ENCODE measurements at regions not wholly inside any gene's neighbourhood (a gene's known extent, or its start where the extent isn't known, plus 50 kb on each side); places are given as distances from the start of the nearest gene placed in this dataset.

DNA sequence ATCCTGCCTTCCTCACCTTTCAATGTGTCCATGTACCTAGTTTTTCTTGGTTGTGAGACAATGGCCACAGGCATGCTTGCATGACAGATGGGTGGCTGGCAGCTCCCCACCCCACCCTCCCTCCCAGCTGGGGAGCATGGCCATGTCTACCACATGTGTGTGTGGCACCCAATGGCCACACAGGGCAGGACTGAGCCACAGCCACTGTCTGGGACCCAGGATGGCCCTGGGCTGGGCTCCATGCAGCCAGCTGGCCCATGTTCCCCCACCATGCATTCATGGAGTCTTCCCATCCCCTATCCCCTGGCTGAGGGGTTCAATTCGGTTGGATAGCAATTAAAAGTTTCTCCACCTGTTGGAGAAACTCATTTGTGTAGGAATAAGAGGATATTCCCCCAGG is 566.0 kb upstream of the USP15 start:
- no peak for DNase-seq

DNA sequence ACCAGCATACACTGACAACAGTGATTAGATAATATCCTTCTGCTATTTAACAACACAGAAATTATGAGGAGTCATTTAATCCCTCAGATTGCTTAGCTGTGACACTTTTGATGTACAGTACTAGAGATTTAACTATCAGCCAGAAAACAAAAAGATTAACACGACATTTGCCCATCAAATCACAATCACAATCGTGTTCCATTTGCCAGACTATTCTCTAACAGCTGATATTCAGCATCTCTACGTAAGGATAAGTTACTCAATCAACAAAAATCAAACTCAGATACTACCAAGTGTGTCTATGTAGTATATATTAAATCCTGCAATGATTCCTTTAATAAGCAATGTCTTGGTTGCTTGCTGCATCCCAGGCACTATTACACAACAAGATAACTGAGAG is 558.7 kb upstream of the USP15 start:
- no peak for DNase-seq

DNA sequence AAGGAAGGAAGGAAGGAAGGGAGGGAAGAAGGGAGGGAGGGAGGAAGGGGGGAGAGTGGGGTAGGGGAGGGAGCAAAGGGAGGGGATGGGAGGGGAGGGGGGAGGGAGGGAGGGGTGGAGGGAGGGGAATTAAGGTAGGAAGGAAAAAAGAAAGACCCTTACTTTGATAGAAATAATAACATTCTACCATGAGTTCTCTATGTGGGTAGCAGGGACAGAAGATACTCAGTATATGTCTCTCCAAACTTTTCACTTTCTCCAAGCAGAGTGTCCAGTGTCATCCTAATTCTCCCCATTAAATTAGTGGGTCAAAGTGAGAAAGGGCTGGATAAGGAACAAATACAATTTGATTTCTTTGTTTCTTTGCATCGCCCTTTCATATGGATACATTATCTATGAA is 553.4 kb upstream of the USP15 start:
- no peak for DNase-seq

DNA sequence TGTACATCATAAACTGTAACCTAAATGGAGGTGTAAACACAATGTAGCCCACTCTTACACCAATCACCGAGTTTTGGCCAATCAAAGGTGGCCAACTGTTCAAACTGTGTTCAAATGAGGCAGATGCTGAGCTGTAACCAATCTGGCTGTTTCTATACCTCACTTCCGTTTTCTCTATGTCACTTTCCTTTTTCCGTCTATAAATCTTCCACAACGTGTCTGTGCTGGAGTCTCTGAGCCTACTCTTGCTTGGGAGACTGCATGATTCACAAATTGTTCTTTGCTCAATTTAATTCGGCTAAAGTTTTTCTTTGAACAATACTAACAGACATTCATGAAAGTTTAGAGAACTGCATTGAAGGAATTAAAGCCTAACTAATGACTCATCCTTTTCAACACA is 547.1 kb upstream of the USP15 start:
- DNase-seq: no peak

DNA sequence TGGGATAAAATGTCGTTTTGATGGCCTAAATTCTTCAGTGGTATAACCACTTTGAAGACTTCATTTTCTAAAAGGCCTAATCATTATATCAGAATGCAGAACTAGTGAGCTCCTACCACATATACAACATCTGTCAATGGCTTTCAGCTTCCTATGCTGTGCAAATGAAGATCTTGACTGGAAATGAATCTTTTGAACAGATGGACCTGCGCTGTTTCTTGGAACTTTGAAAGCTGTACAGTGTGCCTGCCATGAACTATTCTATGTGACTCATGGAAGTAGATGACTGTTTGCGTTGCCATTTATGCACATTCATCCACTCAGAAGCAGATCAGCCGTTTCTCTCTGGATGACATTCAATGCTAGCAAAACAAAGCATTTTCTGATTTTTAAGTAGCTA is 542.2 kb upstream of the USP15 start:
- DNase-seq: no peak

DNA sequence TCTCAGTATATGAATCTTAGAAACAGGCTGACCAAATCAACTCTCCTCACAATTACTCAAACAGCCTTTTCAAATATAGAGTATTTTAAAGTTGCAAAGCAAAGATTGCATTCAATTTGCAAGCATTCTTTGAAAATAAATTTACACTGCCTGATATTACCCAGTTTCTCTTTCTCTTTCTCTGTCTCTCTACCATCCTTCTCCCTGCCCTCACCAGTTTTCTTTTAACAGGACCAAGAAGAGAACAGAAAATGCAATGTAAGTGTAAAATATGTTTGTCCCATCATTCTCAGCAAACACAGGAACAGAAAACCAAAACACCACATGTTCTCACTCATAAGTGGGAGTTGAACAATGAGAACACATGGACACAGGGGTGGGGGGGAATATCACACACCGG is 520.3 kb upstream of the USP15 start:
- no peak for DNase-seq

DNA sequence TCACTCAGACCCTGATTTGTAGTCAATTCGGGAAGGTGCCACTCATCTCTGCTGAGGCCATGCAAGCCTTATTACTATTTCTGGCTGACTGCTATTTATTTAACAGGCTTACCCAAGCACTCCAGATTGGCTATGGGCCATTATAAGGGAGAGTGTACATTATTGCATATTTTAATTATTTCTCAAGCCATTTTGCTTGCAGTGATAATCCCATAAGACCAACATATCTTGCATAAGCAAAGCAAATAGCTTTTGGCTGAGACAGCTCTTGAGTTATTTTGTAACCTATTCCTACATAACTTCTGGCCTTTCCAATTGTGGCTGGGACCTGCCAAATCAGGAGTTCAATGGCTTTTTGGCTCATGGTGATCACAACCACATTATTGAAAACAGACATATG is 509.6 kb upstream of the USP15 start:
- DNase-seq: no peak

DNA sequence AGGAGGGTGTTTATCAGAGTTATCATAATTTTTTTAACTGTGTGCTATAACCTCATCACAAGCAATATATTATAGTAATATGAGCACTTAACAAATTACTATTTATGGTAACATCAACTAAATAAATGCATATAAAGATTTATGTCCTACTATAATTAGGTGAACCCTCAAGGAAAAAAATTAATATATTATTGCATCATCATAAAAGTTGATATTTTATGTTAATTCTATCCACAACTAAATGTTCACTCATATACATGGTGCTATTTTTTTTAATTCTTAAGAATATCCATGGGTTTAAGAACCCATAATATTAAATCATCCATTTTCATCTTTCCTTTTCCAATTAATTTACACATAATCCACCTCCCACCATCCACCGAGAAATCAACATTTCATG is 506.0 kb upstream of the USP15 start:
- DNase-seq: no peak

DNA sequence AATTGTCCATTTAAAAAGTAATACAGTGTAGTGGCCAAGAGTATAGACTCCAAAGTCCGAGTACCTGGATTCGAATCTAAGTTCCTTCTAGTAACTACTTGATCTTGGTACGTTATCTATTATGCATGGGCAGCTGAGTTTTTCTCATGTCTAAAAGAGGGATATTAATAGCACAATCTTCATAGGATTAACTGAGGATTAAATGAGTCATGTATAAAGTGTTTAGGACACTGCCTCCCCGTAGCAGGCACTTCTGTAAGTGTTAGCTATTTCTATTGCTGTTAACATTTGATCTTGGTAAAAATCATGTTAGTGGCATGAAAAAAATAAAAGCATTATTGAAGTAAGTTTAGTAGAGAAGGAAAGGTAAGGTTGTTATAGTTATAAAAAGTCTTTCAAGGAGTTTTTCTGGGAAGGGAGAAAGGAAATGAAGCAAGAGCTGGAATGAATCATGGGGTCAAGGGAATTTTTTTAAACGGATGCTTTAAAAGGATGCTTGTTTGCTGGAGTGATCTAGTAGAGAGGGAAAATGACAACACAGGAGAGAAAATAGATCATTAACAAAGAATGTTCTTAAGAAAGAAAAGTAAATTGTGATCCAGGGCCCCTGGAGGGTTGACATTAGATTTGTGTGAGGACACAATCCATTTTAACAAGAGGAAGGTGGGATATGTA is 502.2 kb upstream of the USP15 start:
- no peak for DNase-seq

DNA sequence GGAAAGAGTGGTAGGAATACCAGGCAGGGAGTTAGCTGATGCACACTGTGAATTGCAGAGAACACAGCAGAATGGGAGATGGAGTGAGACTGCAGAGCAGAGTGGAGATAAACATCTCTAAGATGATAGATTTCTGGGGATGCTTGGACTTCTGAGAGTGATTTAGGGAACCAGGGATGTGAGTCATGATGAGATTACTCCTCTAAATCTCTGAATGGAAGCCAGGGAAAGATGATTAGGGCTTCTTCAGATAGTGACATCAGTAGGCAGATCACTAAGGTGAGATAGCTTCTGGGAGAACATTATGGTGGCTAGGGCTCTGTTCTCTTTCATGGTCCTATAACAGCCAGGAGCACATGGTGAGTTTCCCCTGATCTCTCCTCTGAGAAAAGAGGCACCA is 501.5 kb upstream of the USP15 start:
- DNase-seq: no peak

DNA sequence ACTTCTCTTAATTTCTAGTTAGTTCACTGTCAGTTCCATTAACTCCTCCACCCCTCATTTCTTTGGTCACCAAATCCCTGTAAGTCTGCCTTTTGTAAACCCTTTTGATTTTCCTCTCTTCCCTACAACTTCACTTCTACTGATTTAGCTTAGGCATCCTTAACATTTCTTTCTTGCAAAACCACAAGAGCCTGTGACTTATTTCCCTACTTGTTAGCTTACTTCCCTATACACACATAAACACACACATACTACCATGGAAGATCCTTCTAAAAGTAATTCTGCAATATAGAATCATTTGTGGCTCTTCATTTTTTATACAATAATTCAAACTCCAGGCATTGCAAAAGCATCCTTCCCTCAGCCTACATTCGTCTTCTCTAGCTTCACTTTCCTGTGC is 494.3 kb upstream of the USP15 start:
- DNase-seq: no peak

DNA sequence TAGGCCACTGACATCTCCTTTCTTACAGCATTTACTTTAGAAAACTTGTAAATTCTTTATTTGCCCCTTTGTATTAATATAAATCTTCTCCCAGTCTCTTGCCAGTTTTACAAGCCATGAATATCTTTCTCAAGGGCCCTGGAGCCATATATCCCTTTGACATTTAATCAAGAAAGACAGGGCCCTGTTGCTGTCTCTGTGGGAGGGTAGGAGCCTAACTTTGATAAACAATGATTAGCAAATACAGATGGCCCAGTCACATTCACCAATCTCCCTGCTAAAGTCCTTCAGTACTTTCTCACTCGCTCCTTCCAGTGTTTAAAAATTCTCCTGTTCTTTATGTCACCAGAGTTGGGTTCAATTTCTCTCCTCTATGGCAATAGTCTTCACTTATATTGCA is 479.8 kb upstream of the USP15 start:
- no peak for DNase-seq

DNA sequence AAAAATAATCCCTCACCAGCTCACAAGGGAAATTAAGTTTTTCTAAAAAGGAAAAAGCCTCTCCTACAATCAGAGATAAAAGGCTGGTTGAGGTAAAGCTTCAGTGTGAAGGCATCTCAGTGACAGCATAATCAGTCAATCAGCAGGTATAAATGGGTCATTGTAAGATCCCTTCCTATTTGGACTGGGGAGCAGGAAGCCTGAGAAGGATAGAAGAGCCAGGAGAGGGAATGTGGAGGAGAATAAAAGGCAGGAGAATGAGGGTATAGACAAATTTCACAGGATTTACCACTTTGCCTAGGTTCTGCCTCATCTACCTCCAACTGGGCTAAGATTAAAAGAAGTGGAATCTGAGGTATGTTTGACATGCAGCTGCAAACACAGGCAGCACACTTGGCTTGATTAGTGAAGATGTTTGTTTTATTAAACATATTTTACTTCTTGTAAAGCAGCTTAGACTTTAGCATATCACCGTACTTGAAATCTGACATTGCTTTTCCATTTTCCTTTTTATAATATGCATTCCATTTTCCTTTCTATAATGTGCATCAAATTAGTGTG is 479.1 kb upstream of the USP15 start:
- no peak for DNase-seq

DNA sequence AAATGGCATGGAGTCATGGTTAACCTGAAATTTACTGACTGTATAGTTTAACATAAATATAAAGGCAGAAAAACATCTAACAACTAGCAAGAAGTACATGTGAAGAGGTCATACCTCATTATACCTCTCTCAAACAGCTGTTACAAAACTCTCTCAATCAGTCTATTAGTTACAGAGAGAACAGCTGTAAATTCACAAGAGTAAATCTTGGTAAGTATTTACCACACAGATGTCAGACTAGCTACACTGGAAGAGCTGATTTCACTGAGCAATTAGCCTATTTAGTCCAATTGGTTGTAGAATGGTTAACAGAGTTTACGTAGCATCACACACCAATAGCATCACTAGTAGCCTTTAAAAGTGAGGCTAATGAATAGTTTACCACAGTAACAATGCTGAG is 463.4 kb upstream of the USP15 start:
- no peak for DNase-seq

DNA sequence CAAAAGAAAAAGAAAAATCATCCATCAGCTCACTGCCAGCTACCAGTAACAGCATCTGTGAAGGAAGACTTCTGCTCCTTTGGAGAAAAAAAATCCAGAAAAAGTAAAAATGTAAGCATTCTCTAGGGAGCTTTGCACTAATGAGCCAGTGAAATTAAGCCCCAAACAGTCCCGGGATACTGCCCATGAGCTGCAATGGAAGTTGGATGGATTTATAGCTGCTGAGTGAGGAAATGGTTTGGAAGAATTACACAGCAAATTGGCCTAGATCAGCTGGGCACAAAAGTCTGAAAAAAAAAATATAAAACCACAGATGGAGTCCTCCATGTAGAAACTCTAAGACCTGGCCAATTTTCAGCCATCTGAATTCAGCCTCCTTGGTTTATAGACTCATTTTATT is 462.9 kb upstream of the USP15 start:
- DNase-seq: no peak

DNA sequence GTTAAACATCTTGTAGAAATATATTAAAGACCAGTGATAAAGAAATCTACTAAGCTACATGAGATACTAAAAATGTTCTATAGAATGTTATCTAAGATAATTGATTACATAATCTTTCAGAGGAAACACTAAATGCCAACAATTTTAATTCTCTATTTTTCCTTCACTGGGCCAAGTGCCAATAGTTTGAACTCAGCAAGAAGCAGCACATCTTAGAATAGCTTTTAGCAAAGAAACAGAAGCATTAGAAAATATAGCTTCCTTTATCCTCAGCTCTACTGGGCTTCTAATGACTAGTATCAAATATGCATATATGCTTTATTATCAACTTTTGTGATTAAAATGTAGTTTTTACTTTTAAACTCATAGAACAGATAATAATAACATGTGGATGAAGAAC is 461.4 kb upstream of the USP15 start:
- DNase-seq: no peak

DNA sequence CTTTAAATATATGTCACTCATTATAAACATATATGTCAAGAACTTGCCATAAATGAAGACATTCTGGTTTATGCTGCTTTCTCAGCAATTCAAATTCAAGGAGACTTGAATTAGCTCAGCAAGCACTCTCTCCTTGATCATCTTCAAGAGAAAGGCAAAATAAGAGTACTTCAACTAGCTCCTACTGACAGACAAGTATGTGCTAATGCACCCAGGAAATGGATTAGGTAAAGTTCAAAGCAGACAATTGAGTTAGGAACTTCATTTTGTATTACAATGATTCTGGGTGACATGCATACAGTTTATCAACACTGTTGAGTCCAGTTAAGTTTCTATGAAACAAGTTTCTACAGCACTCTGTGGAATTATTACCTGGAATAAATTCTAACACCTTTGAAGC is 455.9 kb upstream of the USP15 start:
- DNase-seq: no peak

DNA sequence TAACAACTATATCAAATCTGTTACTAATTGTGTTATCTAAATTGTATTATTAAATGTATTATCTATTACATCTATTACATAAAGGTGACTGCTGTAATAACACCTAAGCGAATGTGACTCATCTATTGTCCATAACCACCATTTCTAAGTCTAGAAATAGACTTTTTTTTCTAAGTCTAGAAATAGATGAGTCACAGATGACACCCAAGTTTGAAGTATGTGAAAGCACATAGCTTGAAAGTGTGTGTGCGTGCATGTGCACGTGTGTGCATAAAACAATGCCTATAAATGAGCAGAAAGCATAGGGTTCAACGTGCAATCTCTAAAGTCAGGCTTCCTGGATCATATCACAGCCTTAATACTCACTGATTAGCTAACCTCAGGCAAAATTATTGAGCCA is 451.3 kb upstream of the USP15 start:
- no peak for DNase-seq

DNA sequence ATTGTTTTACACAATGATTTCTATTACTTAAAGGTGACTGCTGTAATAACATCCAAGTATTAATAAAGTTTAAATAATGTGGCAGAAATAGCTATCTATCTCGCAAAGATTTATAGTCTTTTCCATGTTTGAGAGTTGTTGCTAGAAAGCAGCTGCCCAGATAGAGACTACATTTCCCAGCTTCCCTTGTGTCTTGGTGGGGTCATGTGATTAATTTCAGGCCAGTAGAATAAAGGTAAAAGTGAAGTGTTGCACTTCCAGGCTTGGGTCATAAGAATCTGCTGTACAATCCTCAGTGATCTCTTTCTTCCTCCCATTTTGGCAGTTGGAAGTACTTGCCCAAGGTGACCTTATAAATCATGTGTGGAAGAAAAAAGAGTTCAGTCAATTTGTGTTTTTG is 449.7 kb upstream of the USP15 start:
- DNase-seq: no peak

DNA sequence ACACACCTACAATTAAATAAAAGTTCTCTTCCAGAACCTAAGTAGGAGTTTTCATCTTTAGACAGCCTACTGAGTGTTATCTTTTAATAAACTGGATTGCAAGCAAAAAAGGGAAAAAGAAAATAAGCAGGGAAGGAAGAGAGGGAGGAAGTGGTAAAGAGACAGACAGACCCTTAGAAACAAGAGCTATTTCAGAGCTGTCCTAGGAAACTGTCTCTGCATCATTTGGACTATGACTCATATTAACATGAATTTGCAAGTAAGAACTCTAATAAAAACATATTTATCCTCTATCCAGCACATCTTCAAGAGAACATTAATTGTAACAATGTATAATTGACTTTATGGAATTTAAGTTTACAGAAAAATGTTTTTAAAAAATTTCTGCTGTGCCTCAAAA is 438.8 kb upstream of the USP15 start:
- DNase-seq: no peak

DNA sequence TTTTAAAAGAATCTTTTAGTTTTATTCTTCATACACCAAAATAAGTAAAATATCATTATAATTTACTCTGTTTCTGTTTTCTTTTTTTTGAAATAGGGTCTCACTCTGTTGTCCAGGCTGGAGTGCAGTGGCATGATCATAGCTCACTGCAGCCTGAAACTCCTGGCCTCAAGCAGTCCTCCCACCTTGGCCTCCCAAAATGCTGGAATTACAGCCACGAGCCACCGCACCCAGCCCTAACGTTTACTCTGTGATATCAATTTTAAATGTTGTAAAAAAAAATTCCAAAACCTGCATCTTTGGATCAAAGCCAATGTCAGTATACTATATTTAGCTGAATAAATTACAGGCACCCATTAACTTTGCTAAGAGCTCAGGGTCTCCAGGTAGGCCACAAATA is 437.1 kb upstream of the USP15 start:
- no peak for DNase-seq

DNA sequence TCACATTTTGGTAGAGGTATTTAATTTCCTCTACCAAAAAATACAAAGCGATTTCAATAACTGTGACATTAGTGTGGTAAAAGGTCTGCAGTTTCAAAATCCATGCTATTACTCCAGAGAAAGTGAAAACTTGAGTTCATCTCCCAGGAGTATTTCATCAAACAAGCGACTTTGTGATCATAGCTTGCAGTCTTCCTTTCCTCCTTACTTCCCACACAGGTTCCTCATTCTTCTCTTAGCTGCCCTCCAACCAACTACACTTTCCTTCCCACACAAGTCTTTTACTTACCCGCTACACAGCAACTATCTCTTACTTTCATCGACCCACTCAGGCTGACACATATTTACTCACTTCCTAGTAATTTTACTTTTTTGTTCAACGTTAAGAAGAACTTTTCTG is 413.4 kb upstream of the USP15 start:
- no peak for DNase-seq

DNA sequence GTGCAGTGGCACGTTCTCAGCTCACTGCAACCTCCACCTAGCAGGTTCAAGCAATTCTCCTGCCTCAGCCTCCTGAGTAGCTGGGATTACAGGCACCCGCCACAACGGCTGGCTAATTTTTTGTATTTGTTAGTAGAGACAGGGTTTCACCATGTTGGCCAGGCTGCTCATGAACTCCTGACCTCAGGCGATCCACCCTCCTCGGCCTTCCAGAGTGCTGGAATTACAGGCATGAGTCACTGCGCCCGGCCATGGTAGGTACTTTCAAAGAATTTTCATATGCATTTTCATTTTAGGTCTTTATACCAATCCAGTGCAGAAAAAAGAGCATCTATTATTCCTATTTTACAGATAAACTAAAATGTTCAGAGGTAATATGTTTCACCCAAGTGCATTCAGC is 411.3 kb upstream of the USP15 start:
- DNase-seq: no peak

DNA sequence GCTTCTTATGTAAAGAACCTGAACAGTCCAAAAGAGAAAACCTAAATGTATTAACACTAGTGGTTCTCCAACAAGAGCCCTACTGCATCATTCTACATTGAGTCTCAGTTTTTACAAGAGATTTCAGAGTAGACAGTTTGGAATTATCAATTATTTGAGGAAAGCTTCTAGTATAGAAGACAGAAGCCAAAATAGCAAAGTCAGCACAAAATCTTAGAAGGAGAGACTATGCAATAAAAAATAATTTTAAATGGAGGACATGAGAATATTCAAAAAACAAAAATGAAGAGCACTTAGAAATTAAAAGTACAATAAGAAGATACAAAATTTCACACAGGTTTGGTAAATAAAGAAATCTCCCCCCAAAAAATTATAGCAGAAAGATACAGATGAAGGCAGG is 406.3 kb upstream of the USP15 start:
- no peak for DNase-seq

DNA sequence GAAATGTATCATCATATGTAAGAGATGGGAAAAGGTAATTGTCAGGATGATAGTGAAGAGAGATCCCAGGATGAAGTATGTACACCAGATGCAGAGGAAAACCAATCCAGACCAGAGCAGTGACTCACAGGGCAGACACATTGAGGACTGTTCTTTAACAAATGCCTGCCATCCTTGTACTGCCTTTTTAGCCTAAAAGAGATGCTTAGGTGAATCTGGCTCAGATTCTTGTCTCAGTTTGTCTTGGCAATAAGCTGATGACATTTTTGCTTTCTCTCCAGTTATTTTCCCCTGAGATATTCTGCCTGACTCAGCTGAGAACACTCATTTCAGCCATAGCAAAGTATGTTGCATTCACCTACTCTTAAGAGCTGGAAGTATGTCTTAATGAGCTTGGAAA is 405.3 kb upstream of the USP15 start:
- DNase-seq: no peak

DNA sequence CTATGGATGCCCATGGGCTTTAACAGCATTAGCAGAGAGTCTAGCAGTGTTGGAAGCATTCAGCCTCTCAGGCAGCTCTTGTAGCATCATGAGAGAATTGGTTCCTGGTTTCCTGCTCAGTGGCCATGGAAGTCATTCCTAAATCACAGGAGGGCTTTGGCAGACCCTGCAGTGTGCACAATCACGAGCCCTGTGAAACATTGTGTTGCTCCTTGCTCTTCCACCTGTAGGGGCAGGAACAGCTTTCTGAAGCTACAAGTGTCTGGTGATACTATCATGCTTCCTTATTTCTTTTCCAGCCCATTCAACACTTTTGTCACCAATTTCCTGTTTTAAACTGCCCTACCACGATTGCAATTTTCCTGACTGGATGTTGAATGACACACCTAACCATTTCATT is 402.2 kb upstream of the USP15 start:
- DNase-seq: no peak

All from CD4-positive, alpha-beta T cell treated with Interleukin-17A for 4 hours (primary cell).